ENCODE measurements at regions not wholly inside any gene's neighbourhood (a gene's known extent, or its start where the extent isn't known, plus 50 kb on each side); places are given as distances from the start of the nearest gene placed in this dataset.
"Not testable (repeated sequence)": the region's sequence is repeated elsewhere in the genome, so short reads cannot be mapped to it uniquely, and the experiment has no call there.

DNA sequence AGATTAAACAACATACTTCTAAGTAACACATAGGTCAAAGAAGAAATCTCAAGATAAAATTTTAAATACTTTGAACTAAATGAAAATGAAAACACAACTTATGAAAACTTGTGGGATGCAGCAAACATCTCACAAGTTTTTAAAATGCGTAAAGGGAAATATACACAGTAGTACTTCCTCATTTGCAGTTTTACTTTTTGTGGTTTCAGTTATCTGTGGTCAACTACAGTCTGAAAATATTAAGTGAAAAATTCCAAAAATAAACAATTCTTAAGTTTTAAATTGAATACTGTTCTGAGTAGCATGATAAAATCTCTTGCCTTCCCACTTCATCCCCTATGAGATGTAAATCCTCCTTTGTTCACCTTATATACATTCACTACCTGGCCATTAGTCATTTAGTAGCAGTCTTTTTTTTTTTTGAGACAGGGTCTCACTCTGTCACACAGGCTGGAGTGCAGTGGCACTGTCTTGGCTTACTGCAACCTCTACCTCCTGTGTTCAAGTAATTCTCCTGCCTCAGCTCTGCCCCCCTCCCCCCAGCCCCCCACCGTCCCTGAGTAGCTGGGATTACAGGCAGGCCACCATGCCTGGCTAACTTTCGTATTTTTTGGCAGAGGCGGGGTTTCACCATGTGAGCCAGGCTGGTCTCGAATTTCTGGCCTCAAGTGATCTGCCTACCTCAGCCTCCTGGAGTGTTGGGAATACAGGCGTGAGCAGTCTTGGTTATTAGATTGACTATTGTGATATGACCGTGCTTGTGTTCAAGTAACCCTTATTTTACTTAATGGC is 154.6 kb upstream of the AHI1 start:
- DNase-seq (ENCODE audit: low read depth in 2 of 2), result no peak

DNA sequence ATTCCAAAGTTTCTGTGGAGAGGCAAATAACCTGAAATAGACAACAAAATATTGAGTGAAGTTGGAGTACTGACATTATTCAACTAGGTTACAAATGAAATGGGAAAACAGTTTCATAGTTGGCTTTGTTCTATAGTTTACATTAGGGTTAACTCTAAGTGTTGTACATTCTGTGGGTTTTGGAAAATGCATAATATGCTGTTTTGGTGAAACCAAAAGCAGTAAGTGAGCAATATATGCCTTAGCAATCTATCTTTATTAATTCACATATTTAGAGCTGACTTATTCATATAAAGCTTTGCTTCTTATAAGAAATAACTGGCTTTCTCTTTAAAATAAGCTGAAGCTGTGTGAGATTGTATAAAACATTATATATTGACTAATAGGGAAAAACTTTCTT is 157.5 kb upstream of the AHI1 start:
- no peak for DNase-seq (ENCODE audit: low read depth in 2 of 2)

DNA sequence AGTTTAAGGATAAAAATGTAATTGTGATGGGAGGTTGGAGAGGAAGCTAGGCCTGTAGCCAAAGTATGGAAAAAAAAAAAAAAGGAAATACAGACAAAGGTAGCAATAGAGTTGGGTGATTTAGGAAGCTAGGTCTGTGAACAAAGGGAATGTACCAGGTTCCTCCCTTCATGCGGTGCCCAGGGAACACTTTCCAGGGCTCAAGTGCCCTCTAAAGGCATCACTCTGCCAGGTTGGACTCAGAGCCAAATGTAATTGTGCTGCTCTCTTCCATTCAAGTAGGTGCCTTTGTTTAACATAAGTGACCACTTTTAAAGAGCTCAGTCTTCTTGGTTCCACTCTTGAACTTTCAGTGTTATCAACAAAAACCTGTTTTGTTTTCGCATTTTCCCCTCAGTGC is 159.7 kb upstream of the AHI1 start:
- no peak for DNase-seq (ENCODE audit: low read depth in 2 of 2)

DNA sequence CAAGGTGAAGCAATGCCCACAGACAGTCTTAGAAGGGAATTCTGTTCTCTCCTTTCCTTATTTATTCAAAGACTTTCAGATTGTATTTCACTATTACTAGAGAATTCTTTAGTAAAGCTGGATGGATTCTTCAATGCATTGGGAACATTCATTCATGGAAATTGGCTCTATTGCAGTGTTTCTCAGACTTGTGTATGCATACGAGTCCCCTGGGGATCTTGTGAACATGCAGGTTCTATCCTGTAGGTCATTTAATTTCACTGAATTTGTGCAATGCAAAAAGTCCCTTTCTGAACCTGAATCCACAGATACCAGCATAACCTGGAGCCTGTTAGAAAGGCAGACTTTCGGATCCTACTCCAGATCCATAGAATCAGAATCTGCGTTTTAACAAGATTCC is 160.9 kb upstream of the AHI1 start:
- no peak for DNase-seq (ENCODE audit: low read depth in 2 of 2)

DNA sequence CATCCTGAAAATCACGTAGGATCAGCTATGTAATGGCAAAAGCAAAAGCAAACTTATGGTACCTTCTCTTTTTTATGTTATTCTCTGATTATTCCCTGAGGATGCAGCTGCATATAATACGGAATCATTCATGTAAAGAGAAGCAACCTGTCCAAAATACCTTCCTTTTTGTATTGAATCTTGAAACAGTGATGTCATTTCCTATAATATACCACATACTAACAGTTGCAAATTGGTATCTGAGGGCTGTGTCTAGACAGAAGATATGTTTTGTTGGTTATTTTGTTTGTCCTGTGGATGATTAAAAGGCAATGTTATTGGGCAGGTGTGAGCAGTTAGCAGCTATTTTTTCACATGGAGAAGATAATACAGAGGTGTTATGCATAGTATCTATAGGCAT is 161.4 kb upstream of the AHI1 start:
- no peak for DNase-seq (ENCODE audit: low read depth in 2 of 2)

DNA sequence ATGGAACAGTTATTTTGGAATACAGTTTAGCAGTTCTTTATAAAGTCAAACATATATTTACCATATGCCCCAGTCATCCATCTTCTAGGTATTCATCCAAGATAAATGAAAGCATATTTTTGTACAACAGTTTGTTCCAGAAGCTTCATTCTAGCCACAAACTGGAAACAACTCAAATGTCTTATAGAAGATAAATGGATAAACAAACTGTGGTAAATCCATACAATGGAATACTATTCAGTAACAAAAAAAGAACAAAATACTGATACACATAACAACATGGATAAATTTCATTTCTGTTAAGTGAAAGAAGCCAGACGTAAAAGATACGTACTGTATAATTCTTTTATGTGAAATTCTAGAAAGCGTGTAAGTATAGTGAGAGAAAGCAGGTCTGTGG is 167.0 kb upstream of the AHI1 start:
- DNase-seq (ENCODE audit: low read depth in 2 of 2), result no peak

DNA sequence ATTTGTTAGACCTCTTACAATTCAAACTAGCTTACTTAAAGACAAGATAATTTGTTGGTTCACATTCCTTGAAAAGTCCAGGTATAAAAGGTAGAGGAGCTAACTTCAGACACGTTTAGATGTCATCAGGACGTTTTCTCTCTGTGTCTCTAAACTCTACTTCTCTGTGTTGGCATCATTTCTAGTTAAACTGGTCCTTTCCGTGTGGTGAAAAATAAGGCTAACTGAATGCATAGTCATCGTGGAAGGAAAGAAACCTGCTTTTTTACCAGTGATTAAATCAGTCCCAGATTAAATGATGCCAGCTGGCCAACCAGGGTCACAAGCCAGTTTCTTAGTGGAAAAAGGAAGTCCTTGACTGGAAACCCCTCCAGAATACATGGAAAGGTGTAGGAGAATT is 168.4 kb upstream of the AHI1 start:
- no peak for DNase-seq (ENCODE audit: low read depth in 2 of 2)

DNA sequence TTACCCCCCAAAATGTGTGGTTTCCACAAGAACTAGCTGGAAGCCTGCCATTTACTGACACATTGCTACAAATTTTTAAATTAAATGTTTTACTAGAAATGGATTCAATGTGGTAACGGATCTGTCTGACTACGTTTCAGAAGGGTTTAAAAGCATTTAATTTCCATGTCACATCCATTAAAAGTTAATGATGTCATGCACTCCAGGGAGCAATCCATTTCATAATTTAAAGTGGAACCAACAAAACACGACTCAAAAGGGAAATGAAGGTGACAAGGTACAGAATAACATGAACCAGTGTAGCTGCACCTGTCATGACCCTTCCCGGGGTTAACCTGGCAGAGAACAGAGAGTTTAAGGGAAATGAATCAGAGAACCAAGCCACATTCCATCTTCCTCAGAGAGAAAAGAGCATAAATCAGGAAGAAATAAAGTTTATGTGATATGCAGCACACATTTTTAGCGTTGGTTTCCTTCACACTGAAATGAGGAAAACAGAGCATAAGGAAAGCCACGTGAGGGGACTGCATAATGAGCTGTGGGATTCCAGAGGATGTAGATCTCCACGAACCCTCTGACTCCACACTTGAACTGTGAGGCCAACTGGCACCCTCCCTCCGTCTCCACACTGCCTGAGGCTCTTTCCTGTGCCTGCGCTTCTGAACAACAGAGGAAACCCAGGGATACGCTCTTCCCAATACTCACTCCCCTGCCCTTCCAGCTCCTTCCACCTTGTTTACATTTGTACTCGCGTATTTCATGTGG is 170.3 kb upstream of the AHI1 start:
- no peak for DNase-seq (ENCODE audit: low read depth in 2 of 2)

DNA sequence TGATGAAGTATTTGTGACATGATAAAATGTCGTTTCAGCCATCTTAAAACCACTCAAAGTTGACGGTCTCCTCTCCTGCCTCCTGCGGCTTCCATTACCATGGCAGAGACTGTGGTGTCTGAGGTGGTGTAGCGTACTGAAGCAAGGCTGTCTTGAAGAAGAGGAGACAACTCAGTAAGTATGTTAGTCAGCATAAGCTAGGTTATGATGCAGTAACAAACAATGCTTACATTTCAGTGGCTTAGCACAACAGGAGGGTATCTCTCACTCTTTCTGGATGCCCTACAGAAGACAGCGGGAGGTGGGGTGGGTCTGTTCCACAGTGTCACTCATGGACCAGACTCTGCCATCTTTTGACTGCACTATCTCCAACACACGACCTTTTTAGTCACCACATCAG is 174.7 kb upstream of the AHI1 start:
- DNase-seq (ENCODE audit: low read depth in 2 of 2), result no peak

DNA sequence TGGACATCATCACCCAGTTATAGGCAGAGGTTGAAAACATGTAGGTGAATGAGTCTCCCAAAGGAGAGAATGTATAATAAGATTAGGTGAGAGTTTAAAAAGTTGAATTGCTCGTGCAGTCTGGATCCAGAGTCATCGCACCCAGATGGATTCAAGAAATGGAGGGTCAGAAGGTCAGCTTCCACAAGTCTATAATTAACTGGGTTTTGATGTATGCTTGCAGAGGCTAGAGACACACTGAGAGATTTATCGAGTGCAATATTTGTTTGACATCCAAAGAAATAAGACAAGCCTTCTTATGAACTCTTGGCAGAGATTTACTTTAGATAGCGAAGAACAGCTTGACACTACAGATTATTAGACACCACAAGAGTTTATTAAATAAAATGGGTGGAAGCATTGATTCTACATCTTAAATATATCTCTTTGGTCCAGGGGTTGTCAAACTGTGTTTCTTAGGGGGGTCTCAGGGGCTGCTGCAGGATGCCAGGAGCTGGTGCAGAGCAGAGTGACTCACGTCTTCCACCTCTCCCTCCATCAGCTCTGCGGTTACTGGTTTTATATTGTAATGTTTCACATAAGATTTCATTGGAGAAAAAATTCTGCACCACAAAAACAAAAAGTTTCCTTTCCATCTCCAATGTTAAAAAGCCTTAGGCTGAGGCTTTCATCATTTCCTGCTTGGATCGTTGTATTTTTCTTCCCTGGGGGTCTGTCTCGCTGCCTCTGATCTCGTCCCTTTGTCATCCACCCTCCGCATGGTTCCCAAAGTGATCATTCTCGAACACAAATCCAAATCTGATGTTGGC is 176.2 kb upstream of the AHI1 start:
- DNase-seq (ENCODE audit: low read depth in 2 of 2), result no peak

DNA sequence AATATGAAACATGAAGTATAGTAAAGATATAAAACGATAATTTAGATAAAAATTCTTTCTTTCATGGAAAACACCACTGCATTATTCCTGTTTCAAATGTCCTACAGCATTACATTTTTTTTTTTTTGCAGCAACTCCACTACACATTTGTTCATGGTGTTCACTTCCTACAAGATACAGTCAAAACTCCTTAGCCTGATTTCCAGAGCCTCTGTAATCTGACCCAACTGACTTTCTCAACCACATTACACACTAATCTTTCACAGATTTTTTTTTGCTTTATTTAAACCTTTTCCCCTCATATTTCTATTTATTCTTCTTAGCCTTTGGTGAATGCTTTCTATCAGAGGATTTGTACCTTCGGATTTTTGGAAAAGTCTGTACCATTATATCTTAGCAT is 176.5 kb upstream of the PDE7B start:
- no peak for DNase-seq (ENCODE audit: low read depth in 2 of 2)

DNA sequence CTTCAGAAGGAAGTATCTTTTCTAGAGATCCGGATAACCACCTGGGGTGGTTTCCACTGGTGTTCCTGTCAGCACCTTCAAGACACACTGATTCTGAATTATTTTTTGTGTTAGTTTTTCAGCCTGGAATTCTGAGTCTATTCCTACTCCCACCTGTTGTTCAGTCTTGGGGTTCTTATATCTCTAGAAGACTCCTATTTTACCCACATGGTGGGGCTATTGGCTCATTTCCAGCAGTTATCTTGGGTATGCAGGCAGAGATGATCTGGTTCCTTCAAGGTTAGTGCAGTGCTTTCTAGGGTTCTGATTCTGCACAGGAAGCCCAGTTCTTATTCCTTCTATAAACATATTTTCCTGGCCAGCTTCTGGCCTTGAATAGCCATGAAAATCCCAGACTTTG is 175.6 kb upstream of the PDE7B start:
- peak in 1 of 2 donors; percentile 4 for DNase-seq (ENCODE audit: low read depth in 2 of 2)

DNA sequence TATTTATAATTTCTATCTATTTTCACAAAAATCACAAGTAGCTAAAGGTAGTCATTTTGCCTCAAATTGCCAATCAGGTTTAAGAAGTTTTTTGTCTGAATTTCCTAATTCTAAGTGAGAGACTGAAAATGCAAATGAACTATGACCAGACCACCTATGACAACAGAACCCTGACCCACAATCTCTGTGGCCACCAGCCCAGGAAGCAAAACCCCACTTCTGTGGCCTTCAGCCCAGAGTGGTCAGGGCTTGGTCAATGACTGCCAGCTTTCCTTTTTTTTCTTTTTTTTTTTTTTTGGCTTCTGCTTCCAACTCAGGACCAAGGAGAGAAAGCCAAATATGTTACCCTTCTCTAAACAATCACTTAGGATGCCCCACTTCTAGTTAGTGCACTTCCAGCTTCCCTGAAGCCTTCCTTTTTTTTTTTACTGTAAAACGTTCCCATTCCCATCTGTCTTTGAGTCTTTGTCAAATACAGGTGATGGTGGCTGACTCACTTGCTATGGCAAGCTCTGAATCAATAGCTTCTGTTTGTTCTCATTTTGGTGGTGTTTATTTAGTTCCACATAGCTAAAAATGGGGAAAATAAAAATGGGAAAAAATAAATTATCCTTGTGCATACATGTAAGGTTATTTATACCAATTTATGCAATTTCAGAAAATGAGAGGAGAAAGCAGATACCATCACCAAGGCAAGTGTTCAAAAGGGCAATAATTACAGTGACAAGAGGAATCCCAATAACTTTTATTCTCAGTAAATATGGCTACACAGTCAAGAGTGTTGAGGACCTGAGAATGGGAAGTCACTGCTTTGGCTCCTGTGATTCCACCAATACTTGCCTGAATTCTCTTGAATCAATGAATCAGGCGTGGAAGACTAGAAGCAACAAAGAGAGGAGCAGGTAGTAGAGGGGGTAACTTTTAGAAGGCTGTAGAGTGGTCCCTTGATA is 170.3 kb upstream of the PDE7B start:
- no peak for DNase-seq (ENCODE audit: low read depth in 2 of 2)

DNA sequence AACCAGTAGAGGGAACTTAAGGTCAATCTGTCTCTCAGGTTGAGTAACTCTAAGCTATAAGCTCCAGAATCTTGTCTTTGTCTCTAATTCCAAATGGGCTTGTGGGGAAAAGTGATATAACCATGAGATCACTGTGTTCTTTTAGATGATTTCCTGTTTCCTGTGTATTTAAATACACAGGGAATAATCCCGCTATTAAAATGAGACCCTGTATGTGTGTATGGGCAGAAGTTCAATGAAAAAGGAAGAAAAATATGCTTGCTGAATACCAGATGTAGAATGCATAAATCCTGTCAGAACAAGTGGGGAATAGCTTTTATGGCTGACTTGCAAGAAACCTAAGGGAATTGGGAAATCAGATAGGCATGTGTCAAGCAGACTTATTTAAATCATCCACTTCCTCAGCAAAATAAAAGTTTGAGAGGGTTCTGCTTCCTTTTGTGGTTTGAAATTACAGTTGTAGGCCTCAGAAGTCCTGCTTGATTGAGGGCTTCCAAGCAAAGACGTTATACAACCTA is 164.7 kb upstream of the PDE7B start:
- DNase-seq (ENCODE audit: low read depth in 2 of 2), result no peak

DNA sequence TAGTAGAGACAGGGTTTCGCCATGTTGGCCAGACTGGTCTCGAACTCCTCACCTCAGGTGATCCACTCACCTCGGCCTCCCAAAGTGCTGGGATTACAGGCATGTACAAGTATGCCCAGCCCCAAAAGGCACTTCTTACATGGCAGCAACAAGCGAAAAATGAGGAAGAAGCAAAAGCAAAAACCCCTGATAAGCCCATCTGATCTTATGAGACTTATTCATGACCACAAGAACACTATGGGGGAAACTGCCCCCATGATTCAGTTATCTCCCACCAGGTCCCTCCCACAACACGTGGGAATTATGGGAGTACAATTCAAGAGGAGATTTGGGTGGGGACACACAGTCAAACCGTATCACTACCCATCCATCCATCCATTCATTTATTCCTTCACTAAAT is 163.0 kb upstream of the PDE7B start:
- DNase-seq (ENCODE audit: low read depth in 2 of 2), result not testable (repeated sequence)

DNA sequence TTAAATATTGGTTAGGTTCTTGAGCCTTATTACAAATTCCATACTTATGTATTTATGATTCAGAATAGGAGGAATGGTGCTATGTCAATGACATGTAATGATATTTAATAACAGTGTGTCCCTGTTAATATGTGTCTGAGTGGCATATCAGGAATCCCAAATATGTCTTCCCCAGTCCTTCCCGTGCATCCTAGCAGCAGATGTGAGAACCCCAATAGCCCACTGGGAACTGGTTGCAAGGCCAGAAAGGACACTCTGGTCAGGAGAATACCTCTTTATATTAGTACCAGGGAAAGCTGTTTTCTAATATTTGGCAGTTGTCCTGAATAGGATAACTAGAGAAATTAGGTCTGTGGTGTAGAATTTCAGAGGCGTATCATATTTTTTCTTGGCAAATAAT is 159.1 kb upstream of the PDE7B start:
- no peak for DNase-seq (ENCODE audit: low read depth in 2 of 2)

DNA sequence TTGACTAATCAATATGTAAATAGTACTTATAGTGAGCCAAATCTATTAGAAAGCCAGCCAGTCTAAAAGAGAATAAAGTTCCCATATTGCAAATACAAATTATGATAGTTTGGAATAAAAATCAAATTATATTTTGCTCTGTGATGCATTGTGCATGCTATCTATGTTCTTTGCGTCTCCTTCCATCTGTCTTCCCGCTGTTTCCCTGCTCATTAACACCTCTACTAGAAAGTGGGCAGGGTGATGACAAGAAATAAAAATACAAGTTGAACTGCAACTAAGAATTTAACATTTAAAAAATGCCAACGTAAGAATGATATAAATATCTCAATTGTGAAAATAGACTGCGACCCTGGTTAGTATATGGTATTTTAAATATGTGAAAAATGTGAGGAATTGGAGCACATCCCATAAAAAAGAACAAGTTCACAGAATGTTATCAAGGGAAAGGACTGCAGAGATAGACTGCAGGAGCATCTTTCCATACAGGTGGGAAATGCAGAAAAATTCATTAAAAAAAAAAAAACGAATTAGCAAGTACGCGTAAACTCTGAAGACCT is 157.6 kb upstream of the PDE7B start:
- DNase-seq (ENCODE audit: low read depth in 2 of 2), result no peak

DNA sequence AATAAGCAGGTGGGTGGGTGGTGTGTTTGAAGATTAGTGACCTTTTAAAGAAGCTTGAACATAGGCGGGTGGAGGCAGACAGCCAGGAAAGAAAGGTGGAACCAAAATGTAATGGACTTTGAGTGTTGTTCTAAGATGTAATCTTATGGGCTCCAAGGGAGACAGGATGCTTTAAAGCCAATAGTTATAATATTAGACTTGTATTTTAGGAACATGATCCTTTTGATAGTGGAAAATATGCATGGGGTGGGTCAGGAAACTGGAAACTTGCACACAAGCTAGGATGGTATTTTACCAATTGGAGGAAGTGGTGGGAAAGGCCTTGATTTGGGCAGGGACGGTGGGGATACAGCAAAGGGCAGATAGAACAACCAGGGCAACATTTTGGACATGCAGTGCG is 151.8 kb upstream of the PDE7B start:
- DNase-seq (ENCODE audit: low read depth in 2 of 2), result no peak

DNA sequence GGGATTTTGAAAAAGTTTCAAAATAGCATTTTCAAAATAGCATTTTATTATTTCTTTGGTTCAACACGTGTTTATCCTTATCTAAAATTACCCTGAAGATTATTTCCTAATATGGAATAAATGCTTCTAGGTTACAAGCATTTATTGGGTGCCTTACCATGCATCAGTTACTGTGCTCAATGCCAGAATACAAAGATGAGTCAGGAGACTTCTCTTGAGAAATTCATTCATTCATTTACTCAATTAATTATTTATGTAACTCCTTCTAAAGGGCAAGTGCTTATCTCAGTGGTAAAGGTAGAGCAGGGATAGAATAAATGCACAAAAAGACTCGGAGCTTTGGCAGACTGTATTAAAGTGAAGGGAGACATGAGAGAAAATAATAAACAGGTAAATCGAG is 150.1 kb upstream of the PDE7B start:
- no peak for DNase-seq (ENCODE audit: low read depth in 2 of 2)

DNA sequence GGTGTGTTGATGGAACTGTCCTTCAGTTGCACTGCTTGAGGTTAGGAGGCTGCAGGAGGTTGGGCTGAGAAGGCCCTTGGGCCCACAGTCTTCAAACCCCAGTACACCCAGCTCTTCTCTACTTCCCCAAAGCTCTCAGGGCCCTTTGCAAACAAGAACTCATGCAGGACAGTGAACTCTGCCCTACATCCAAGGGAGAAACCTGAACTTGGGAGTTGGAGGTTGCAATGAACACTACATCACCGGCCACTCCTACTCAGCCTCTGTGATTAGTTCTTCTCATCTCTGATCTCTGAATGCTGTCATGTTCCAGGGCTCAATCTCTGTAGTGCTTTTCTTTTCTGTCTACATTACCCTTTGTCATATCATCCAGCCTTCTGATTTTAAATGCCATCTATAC is 148.5 kb upstream of the PDE7B start:
- no peak for DNase-seq (ENCODE audit: low read depth in 2 of 2)

DNA sequence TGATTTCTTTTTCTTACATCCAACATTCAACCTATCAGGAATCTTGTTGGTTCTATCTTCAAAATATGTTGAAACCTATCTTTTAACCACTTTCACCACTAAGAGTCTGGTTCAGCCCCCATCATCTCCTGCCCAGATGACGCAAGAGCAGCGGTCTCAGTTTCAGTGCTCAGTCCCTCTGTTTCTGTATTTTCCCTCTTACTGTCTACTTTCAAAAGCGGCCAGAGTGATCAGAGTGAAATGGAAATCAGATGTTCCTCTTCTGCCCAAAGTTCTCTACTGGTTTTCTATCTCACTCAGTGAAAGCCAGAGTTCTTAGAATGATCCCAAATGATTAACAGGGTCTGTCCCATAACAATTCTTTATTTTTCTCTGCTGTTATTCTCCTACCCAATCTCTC is 147.9 kb upstream of the PDE7B start:
- DNase-seq (ENCODE audit: low read depth in 2 of 2), result no peak

Data from stimulated activated CD8-positive, alpha-beta memory T cell treated with anti-CD3 and anti-CD28 coated beads, Interleukin-2, amount 100 ng/mL, for 1 hour (primary cell).